Karpas-422 (cell line): ENCODE measurements at regions not wholly inside any gene's neighbourhood (a gene's known extent, or its start where the extent isn't known, plus 50 kb on each side); places are given as distances from the start of the nearest gene placed in this dataset.

Experiments used
- DNase-seq: peaks from one replicate; pipeline ENCODE4 v3.0.0-alpha.2; 2015
- H2AFZ ChIP-seq: fragments of 200-600 bp; sonication (generic); 2 replicates; pipeline ENCODE4 v1.6.1; 2014; ENCODE audit warnings: antibody characterized with exemption, low read length, mixed read lengths
- H3K27ac ChIP-seq: fragments of 200-600 bp; sonication (generic); 2 replicates; pipeline ENCODE4 v1.5.1; 2014; ENCODE audit warnings: mild to moderate bottlenecking, low read length, moderate library complexity
- H3K27me3 ChIP-seq: fragments of 200-600 bp; sonication (generic); 2 replicates; pipeline ENCODE4 v1.6.1; 2014; ENCODE audit warnings: low read length, mixed read lengths
- H3K36me3 ChIP-seq: fragments of 200-600 bp; sonication (generic); 2 replicates; pipeline ENCODE4 v1.6.1; 2014; ENCODE audit warnings: low read length, mixed read lengths; ENCODE audit not compliant: insufficient read depth
- H3K4me1 ChIP-seq: fragments of 200-600 bp; sonication (generic); 2 replicates; pipeline ENCODE4 v1.6.1; 2014; ENCODE audit warnings: mild to moderate bottlenecking, low read length, mixed read lengths
- H3K4me2 ChIP-seq: fragments of 200-600 bp; sonication (generic); 2 replicates; pipeline ENCODE4 v1.6.1; 2014; ENCODE audit warnings: low read length, low read depth, mild to moderate bottlenecking; ENCODE audit not compliant: poor library complexity, severe bottlenecking
- H3K4me3 ChIP-seq: fragments of 200-600 bp; sonication (generic); 2 replicates; pipeline ENCODE4 v1.5.1; 2014; ENCODE audit warnings: mild to moderate bottlenecking, antibody characterized with exemption, low read length, mixed read lengths
- H3K79me2 ChIP-seq: fragments of 200-600 bp; sonication (generic); 2 replicates; pipeline ENCODE4 v1.6.1; 2014; ENCODE audit warnings: mild to moderate bottlenecking, low read length, mixed read lengths
- H3K9ac ChIP-seq: fragments of 200-600 bp; sonication (generic); 2 replicates; pipeline ENCODE4 v1.6.0; 2014; ENCODE audit warnings: low read length
- H3K9me2 ChIP-seq: fragments of 200-600 bp; sonication (generic), shearing (Covaris generic); replicated peaks from 2 replicates; pipeline ENCODE4 v1.6.0; 2014; ENCODE audit warnings: mild to moderate bottlenecking, low read length, moderate library complexity; ENCODE audit not compliant: insufficient read depth
- H3K9me3 ChIP-seq: fragments of 300-700, 200-600 bp; sonication (generic); 2 replicates; pipeline ENCODE4 v1.6.1; 2014; ENCODE audit warnings: low read length, mixed read lengths
- H4K20me1 ChIP-seq: fragments of 200-600 bp; sonication (generic); 2 replicates; pipeline ENCODE4 v1.6.1; 2014; ENCODE audit warnings: mild to moderate bottlenecking, antibody characterized with exemption, low read length, low read depth; ENCODE audit not compliant: insufficient read depth

GRCh38 chr7:94258418-94259300, 136.0 kb upstream of the COL1A2 start:
- H3K27me3 ChIP-seq: no peaks in the 10 kb centered on the region
- H3K27ac ChIP-seq: no peak overlapping the region
- DNase-seq: no peak
- no peak overlapping the region for H3K4me2 ChIP-seq
- H3K9ac ChIP-seq: no peak overlapping the region
- no peak overlapping the region for H3K4me3 ChIP-seq
- no peaks in the 10 kb centered on the region for H3K36me3 ChIP-seq
- H4K20me1 ChIP-seq: no peaks in the 10 kb centered on the region
- H3K9me2 ChIP-seq: no peaks in the 10 kb centered on the region
- H3K79me2 ChIP-seq: no peaks in the 10 kb centered on the region
- H3K9me3 ChIP-seq: no peaks in the 10 kb centered on the region
- H2AFZ ChIP-seq: no peak overlapping the region
- H3K4me1 ChIP-seq: no peaks in the 10 kb centered on the region

- Histone ChIP-seq H4K20me1 (no peaks in the 10 kb centered on the region), H3K4me2 (no peak overlapping the region), H3K27ac (no peak overlapping the region), H2AFZ (no peak overlapping the region), H3K9ac (no peak overlapping the region), H3K36me3 (no peaks in the 10 kb centered on the region), H3K79me2 (no peaks in the 10 kb centered on the region), H3K4me1 (no peaks in the 10 kb centered on the region), H3K9me2 (no peaks in the 10 kb centered on the region), H3K4me3 (no peak overlapping the region), H3K27me3 (no peaks in the 10 kb centered on the region), H3K9me3 (no peaks in the 10 kb centered on the region)
- no peak for DNase-seq
Measured at GRCh38 chr7:94261067-94261466, 133.6 kb upstream of the COL1A2 start.

GRCh38 chr7:94264756-94265155, 129.9 kb upstream of the COL1A2 start:
- Histone ChIP-seq H3K9me2 (no peaks in the 10 kb centered on the region), H3K79me2 (no peaks in the 10 kb centered on the region), H3K36me3 (no peaks in the 10 kb centered on the region), H3K4me2 (no peak overlapping the region), H4K20me1 (no peaks in the 10 kb centered on the region), H3K27me3 (no peaks in the 10 kb centered on the region), H3K4me3 (no peak overlapping the region), H3K4me1 (no peaks in the 10 kb centered on the region), H3K9ac (no peak overlapping the region), H3K9me3 (no peaks in the 10 kb centered on the region), H2AFZ (no peak overlapping the region), H3K27ac (no peak overlapping the region)
- no peak for DNase-seq

- Histone ChIP-seq H4K20me1 (no peaks in the 10 kb centered on the region), H3K9me3 (no peaks in the 10 kb centered on the region), H3K9me2 (no peaks in the 10 kb centered on the region), H3K27me3 (no peaks in the 10 kb centered on the region), H3K4me3 (no peak overlapping the region), H3K36me3 (no peaks in the 10 kb centered on the region), H3K4me1 (no peaks in the 10 kb centered on the region), H3K79me2 (no peaks in the 10 kb centered on the region), H3K9ac (no peak overlapping the region), H3K27ac (no peak overlapping the region), H3K4me2 (no peak overlapping the region), H2AFZ (no peak overlapping the region)
- no peak for DNase-seq
Measured at GRCh38 chr7:94265456-94265855, 129.2 kb upstream of the COL1A2 start.

GRCh38 chr7:94266238-94266644, 128.5 kb upstream of the COL1A2 start:
- Histone ChIP-seq H3K27me3 (no peaks in the 10 kb centered on the region), H3K9me3 (no peaks in the 10 kb centered on the region), H2AFZ (no peak overlapping the region), H4K20me1 (no peaks in the 10 kb centered on the region), H3K4me1 (no peaks in the 10 kb centered on the region), H3K9ac (no peak overlapping the region), H3K79me2 (no peaks in the 10 kb centered on the region), H3K27ac (no peak overlapping the region), H3K36me3 (no peaks in the 10 kb centered on the region), H3K9me2 (no peaks in the 10 kb centered on the region), H3K4me2 (no peak overlapping the region), H3K4me3 (no peak overlapping the region)
- DNase-seq: no peak

GRCh38 chr7:94270772-94271171, 123.9 kb upstream of the COL1A2 start:
- Histone ChIP-seq H4K20me1 (no peaks in the 10 kb centered on the region), H3K9me2 (no peaks in the 10 kb centered on the region), H3K36me3 (no peaks in the 10 kb centered on the region), H3K4me2 (no peak overlapping the region), H3K4me1 (no peaks in the 10 kb centered on the region), H3K79me2 (no peaks in the 10 kb centered on the region), H3K27ac (no peak overlapping the region), H3K9ac (no peak overlapping the region), H3K27me3 (no peaks in the 10 kb centered on the region), H3K9me3 (no peaks in the 10 kb centered on the region), H2AFZ (no peak overlapping the region), H3K4me3 (no peak overlapping the region)
- no peak for DNase-seq

- no peak overlapping the region for H3K27ac ChIP-seq
- H2AFZ ChIP-seq: no peak overlapping the region
Measured at GRCh38 chr7:94272821-94273583, 121.7 kb upstream of the COL1A2 start.

GRCh38 chr7:94274828-94275227, 119.9 kb upstream of the COL1A2 start:
- Histone ChIP-seq H3K9me2 (no peaks in the 10 kb centered on the region), H3K79me2 (no peaks in the 10 kb centered on the region), H2AFZ (no peak overlapping the region), H3K9me3 (no peaks in the 10 kb centered on the region), H3K9ac (no peak overlapping the region), H3K4me3 (no peak overlapping the region), H3K4me1 (no peaks in the 10 kb centered on the region), H3K4me2 (no peak overlapping the region), H3K27me3 (no peaks in the 10 kb centered on the region), H3K36me3 (no peaks in the 10 kb centered on the region), H3K27ac (no peak overlapping the region), H4K20me1 (no peaks in the 10 kb centered on the region)
- DNase-seq: no peak

More at GRCh38 chr7:94272821-94273583, 121.7 kb upstream of the COL1A2 start:
- H3K9ac ChIP-seq: no peak overlapping the region
- H3K9me3 ChIP-seq: no peaks in the 10 kb centered on the region
- H3K4me1 ChIP-seq: no peaks in the 10 kb centered on the region
- no peaks in the 10 kb centered on the region for H3K27me3 ChIP-seq
- no peaks in the 10 kb centered on the region for H3K9me2 ChIP-seq
- H4K20me1 ChIP-seq: no peaks in the 10 kb centered on the region
- no peaks in the 10 kb centered on the region for H3K79me2 ChIP-seq
- no peaks in the 10 kb centered on the region for H3K36me3 ChIP-seq
- H3K4me3 ChIP-seq: no peak overlapping the region
- no peak overlapping the region for H3K4me2 ChIP-seq
- DNase-seq: no peak
